ENCODE measurements at regions not wholly inside any gene's neighbourhood (a gene's known extent, or its start where the extent isn't known, plus 50 kb on each side); places are given as distances from the start of the nearest gene placed in this dataset.

- no peak for TF ChIP-seq CTCF (IDR thresholded peaks at IDR 0.05; ENCODE audit: low read depth, low read length)
- no peak overlapping the region for H3K4me3 ChIP-seq (replicated peaks in 1 of 2; ENCODE audit: low read depth in 2 of 2, low read length in 2 of 2)
- DNase-seq (ENCODE audit: low read depth in 2 of 2): peak in 1 of 2 donors; percentile 19
Observed at GRCh38 chr16:65181071-65181561, 59.3 kb upstream of the CDH11 start.

- peak; percentile 15 to 56 for DNase-seq (ENCODE audit: low read depth in 2 of 2)
- TF ChIP-seq CTCF (IDR thresholded peaks at IDR 0.05; ENCODE audit: low read depth, low read length): no peak
- no peak overlapping the region for H3K4me3 ChIP-seq (replicated peaks in 1 of 2; ENCODE audit: low read depth in 2 of 2, low read length in 2 of 2)
Observed at GRCh38 chr16:65178151-65178550, 56.3 kb upstream of the CDH11 start.

DNA sequence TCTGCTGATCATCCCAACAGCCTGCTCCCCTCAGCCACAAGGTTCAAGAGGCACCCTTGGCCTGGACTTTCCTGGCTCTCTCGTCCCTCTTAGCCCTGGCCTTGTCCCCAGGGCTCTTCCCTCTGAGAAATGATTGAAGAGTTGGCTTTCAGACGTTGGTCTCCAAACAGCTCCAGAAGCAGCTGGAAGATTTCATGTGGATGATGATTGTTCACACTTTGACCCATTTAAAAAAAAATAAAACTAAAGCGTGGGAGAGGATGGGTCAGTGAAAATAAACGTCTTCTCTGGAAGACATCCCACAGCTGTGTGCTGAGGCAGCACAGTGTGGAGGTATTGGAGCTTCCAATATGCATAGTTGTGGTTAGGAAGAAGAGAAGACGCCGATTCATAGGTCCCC, 54.7 kb upstream of the CDH11 start:
- no peak overlapping the region for H3K4me3 ChIP-seq (replicated peaks in 1 of 2; ENCODE audit: low read depth in 2 of 2, low read length in 2 of 2)
- peak; percentile 73 to 86 for DNase-seq (ENCODE audit: low read depth in 2 of 2)
- no peak for TF ChIP-seq CTCF (IDR thresholded peaks at IDR 0.05; ENCODE audit: low read depth, low read length)

- no peak for DNase-seq (ENCODE audit: low read depth in 2 of 2)
- TF ChIP-seq CTCF (IDR thresholded peaks at IDR 0.05; ENCODE audit: low read depth, low read length): no peak
- no peak overlapping the region for H3K4me3 ChIP-seq (replicated peaks in 1 of 2; ENCODE audit: low read depth in 2 of 2, low read length in 2 of 2)
Observed at GRCh38 chr16:65172356-65172755, 50.5 kb upstream of the CDH11 start.

Measured in cardiac fibroblast (primary cell).